ENCODE measurements at regions not wholly inside any gene's neighbourhood (a gene's known extent, or its start where the extent isn't known, plus 50 kb on each side); places are given as distances from the start of the nearest gene placed in this dataset.

DNA sequence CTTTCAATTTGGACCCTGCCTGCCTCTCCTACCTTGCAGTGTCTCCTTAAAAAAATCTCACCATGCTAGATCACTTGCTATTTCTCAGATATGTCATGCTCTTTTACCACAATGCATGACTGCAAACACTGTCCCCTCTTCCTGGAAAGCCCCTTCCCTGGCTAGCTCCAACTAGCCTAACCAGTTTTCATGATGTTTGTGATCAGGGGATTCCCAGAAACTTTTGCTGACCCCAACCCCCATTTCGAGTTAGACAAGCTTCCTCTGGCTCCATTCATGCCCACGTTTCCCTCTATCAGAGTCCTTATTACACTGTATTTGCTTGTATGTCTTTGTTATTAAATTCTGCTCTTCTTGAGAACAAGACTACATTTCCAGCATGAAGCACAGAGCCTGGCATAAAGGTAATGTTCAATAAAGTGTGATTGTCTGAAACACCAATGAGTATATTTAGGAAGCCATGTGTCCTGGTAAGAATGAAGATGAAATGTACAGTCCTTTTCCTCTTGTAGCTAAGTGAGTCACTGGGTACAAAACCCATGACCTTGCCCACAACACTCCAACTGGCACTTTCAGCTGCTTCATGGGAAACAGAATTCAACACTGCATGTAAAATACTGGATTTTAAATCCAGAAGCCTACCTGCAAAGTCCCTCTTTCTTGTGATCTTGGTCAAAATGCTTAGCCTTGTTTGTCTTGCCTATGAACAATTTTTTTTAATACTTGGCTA lies 62.0 kb upstream of the ATL2 start:
- H3K4me2 ChIP-seq (ENCODE audit: low read depth, low read length, poor library complexity, severe bottlenecking) = no peak overlapping the region
- no peak overlapping the region for H3K9ac ChIP-seq (ENCODE audit: low read length)

GRCh38 chr2:38438133-38438882 lies 61.2 kb upstream of the ATL2 start:
- no peak overlapping the region for H3K27ac ChIP-seq (ENCODE audit: low read depth, low read length)
- H2AFZ ChIP-seq (ENCODE audit: low read depth, low read length, severe bottlenecking) = no peak overlapping the region
- H3K27me3 ChIP-seq (ENCODE audit: low read length) = no peaks in the 10 kb centered on the region
- H3K9ac ChIP-seq (ENCODE audit: low read length) = no peak overlapping the region
- H3K4me2 ChIP-seq (ENCODE audit: low read depth, low read length, poor library complexity, severe bottlenecking) = no peak overlapping the region
- H3K4me3 ChIP-seq (ENCODE audit: insufficient read depth, low read length, poor library complexity, severe bottlenecking) = no peak overlapping the region
- no peaks in the 10 kb centered on the region for H3K9me2 ChIP-seq (replicated peaks; ENCODE audit: insufficient read depth, low read length)
- no peaks in the 10 kb centered on the region for H3K79me2 ChIP-seq (ENCODE audit: insufficient read depth, low read length)
- H3K9me3 ChIP-seq (ENCODE audit: insufficient read depth, low read length) = no peaks in the 10 kb centered on the region
- no peaks in the 10 kb centered on the region for H3F3A ChIP-seq (ENCODE audit: insufficient read depth)
- H3K36me3 ChIP-seq (ENCODE audit: low read length) = no peaks in the 10 kb centered on the region
- TF ChIP-seq, protein P1, sequence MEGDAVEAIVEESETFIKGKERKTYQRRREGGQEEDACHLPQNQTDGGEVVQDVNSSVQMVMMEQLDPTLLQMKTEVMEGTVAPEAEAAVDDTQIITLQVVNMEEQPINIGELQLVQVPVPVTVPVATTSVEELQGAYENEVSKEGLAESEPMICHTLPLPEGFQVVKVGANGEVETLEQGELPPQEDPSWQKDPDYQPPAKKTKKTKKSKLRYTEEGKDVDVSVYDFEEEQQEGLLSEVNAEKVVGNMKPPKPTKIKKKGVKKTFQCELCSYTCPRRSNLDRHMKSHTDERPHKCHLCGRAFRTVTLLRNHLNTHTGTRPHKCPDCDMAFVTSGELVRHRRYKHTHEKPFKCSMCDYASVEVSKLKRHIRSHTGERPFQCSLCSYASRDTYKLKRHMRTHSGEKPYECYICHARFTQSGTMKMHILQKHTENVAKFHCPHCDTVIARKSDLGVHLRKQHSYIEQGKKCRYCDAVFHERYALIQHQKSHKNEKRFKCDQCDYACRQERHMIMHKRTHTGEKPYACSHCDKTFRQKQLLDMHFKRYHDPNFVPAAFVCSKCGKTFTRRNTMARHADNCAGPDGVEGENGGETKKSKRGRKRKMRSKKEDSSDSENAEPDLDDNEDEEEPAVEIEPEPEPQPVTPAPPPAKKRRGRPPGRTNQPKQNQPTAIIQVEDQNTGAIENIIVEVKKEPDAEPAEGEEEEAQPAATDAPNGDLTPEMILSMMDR (IDR thresholded peaks at IDR 0.05; ENCODE audit: insufficient read depth, low read length, poor library complexity, severe bottlenecking) = no peak
- TF ChIP-seq EZH2phosphoT487 (conservative IDR thresholded peaks at IDR 0.05; ENCODE audit: low read length) = no peak
- H4K20me1 ChIP-seq (ENCODE audit: low read depth, low read length) = no peaks in the 10 kb centered on the region

More for the DNA sequence above, 62.0 kb upstream of the ATL2 start:
- H4K20me1 ChIP-seq (ENCODE audit: low read depth, low read length) = no peaks in the 10 kb centered on the region
- no peaks in the 10 kb centered on the region for H3K36me3 ChIP-seq (ENCODE audit: low read length)
- H3F3A ChIP-seq (ENCODE audit: insufficient read depth) = no peaks in the 10 kb centered on the region
- no peaks in the 10 kb centered on the region for H3K79me2 ChIP-seq (ENCODE audit: insufficient read depth, low read length)
- no peaks in the 10 kb centered on the region for H3K27me3 ChIP-seq (ENCODE audit: low read length)
- TF ChIP-seq, protein P1 (IDR thresholded peaks at IDR 0.05; ENCODE audit: insufficient read depth, low read length, poor library complexity, severe bottlenecking) = no peak
- no peak for TF ChIP-seq EZH2phosphoT487 (conservative IDR thresholded peaks at IDR 0.05; ENCODE audit: low read length)
- H3K9me2 ChIP-seq (replicated peaks; ENCODE audit: insufficient read depth, low read length) = no peaks in the 10 kb centered on the region
- H3K4me3 ChIP-seq (ENCODE audit: insufficient read depth, low read length, poor library complexity, severe bottlenecking) = no peak overlapping the region
- no peak overlapping the region for H3K27ac ChIP-seq (ENCODE audit: low read depth, low read length)
- H3K9me3 ChIP-seq (ENCODE audit: insufficient read depth, low read length) = no peaks in the 10 kb centered on the region
- no peak overlapping the region for H2AFZ ChIP-seq (ENCODE audit: low read depth, low read length, severe bottlenecking)

DNA sequence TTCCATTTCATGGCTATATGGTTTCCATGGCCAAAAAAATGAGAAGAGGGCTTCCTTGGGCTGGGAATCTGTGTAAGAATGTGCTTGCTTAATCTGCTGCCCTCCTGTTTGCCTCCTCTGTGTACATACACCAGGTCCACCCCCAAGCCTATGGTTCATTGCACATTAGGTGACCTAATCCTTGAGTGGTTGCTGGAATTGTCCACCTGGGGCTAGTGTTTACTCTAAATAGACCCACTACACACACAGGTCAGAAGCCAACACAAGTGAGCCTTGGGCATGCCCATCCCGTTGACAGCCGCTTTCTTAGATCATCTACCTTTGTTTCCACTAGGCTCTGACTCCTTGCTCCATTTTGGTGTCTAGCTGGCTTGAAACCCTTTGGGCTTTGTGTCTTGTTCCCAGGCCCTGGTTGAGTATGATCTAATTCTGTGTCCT lies 59.2 kb upstream of the ATL2 start:
- Histone ChIP-seq H3K9me3 (ENCODE audit: insufficient read depth, low read length) (no peaks in the 10 kb centered on the region), H3K79me2 (ENCODE audit: insufficient read depth, low read length) (no peaks in the 10 kb centered on the region), H3K9ac (ENCODE audit: low read length) (no peak overlapping the region), H3K36me3 (ENCODE audit: low read length) (no peaks in the 10 kb centered on the region), H3K9me2 (replicated peaks; ENCODE audit: insufficient read depth, low read length) (no peaks in the 10 kb centered on the region), H2AFZ (ENCODE audit: low read depth, low read length, severe bottlenecking) (no peak overlapping the region), H3F3A (ENCODE audit: insufficient read depth) (no peaks in the 10 kb centered on the region), H4K20me1 (ENCODE audit: low read depth, low read length) (no peaks in the 10 kb centered on the region), H3K4me2 (ENCODE audit: low read depth, low read length, poor library complexity, severe bottlenecking) (no peak overlapping the region), H3K27ac (ENCODE audit: low read depth, low read length) (no peak overlapping the region), H3K27me3 (ENCODE audit: low read length) (no peaks in the 10 kb centered on the region), H3K4me3 (ENCODE audit: insufficient read depth, low read length, poor library complexity, severe bottlenecking) (no peak overlapping the region)
- no peak for TF ChIP-seq EZH2phosphoT487 (conservative IDR thresholded peaks at IDR 0.05; ENCODE audit: low read length)
- TF ChIP-seq, protein P1 (IDR thresholded peaks at IDR 0.05; ENCODE audit: insufficient read depth, low read length, poor library complexity, severe bottlenecking) = no peak

Data from SU-DHL-6 (cell line).